GM12892 (cell line): ENCODE measurements at regions not wholly inside any gene's neighbourhood (a gene's known extent, or its start where the extent isn't known, plus 50 kb on each side); places are given as distances from the start of the nearest gene placed in this dataset.
"Not testable (repeated sequence)": the region's sequence is repeated elsewhere in the genome, so short reads cannot be mapped to it uniquely, and the experiment has no call there.

Experiments used
- DNase-seq: peaks from one replicate; pipeline ENCODE4 v3.0.0; 2011; ENCODE audit not compliant: insufficient read length
- FAIRE-seq: peaks from 2 replicates; lab custom pipeline; 2011; peaks lifted over from hg19 to GRCh38; lab: Jason Lieb, UNC
- POLR2A ChIP-seq: IDR thresholded peaks from 2 replicates; pipeline ENCODE4 v1.6.1; 2011; ENCODE audit warnings: low read depth, low read length, control low read depth
- POLR2AphosphoS5 ChIP-seq: IDR thresholded peaks from 2 replicates; pipeline ENCODE4 v1.6.1; 2011; ENCODE audit warnings: low read depth, low read length, control low read depth
- TAF1 ChIP-seq: IDR thresholded peaks from 2 replicates; pipeline ENCODE4 v1.6.1; 2011; ENCODE audit warnings: low read depth, mild to moderate bottlenecking, control low read depth, low read length, borderline replicate concordance

GRCh38 chr4:159685340-159686092 is 582.6 kb downstream of the RAPGEF2 start:
- TF ChIP-seq POLR2A (no peak), TAF1 (no peak), POLR2AphosphoS5 (no peak)
- no peak for DNase-seq
- no peak for FAIRE-seq

GRCh38 chr4:159689526-159689925 is 586.6 kb downstream of the RAPGEF2 start:
- FAIRE-seq (no peak), DNase-seq (no peak)
- TF ChIP-seq POLR2AphosphoS5 (no peak), POLR2A (no peak), TAF1 (no peak)

GRCh38 chr4:159697322-159698283 is 594.7 kb downstream of the RAPGEF2 start:
- DNase-seq (no peak), FAIRE-seq (no peak)
- TF ChIP-seq POLR2A (no peak), POLR2AphosphoS5 (no peak), TAF1 (no peak)

- no peak for TF ChIP-seq POLR2AphosphoS5
- no peak for TF ChIP-seq POLR2A
- no peak for TF ChIP-seq TAF1
- FAIRE-seq (no peak), DNase-seq (no peak)
Observed at GRCh38 chr4:159698336-159698735, 595.5 kb downstream of the RAPGEF2 start.

- no peak for DNase-seq
- TF ChIP-seq TAF1 (no peak), POLR2AphosphoS5 (no peak), POLR2A (no peak)
- FAIRE-seq, result no peak
Observed at GRCh38 chr4:159702200-159702599, 599.3 kb downstream of the RAPGEF2 start.

GRCh38 chr4:159705334-159705733 is 602.5 kb downstream of the RAPGEF2 start:
- no peak for DNase-seq
- TF ChIP-seq POLR2A (no peak), TAF1 (no peak), POLR2AphosphoS5 (no peak)
- FAIRE-seq, result no peak

GRCh38 chr4:159706704-159707103 is 603.8 kb downstream of the RAPGEF2 start:
- no peak for DNase-seq
- TF ChIP-seq POLR2A, result no peak
- no peak for TF ChIP-seq POLR2AphosphoS5
- TF ChIP-seq TAF1, result no peak
- FAIRE-seq, result no peak

- not testable (repeated sequence) for DNase-seq, FAIRE-seq
Observed at GRCh38 chr4:159715180-159715579, 612.3 kb downstream of the RAPGEF2 start.

GRCh38 chr4:159719531-159719930 is 616.7 kb downstream of the RAPGEF2 start:
- FAIRE-seq (no peak), DNase-seq (no peak)
- TF ChIP-seq POLR2A, result no peak
- no peak for TF ChIP-seq POLR2AphosphoS5
- no peak for TF ChIP-seq TAF1

- DNase-seq, result no peak
- TF ChIP-seq TAF1, result no peak
- no peak for TF ChIP-seq POLR2A
- TF ChIP-seq POLR2AphosphoS5, result no peak
- FAIRE-seq, result no peak
Observed at GRCh38 chr4:159722052-159722451, 619.2 kb downstream of the RAPGEF2 start.

- no peak for FAIRE-seq
- TF ChIP-seq POLR2AphosphoS5 (no peak), TAF1 (no peak), POLR2A (no peak)
- DNase-seq, result no peak
Observed at GRCh38 chr4:159722918-159723317, 620.0 kb downstream of the RAPGEF2 start.
